GM19463 (cell line): ENCODE measurements at regions not wholly inside any gene's neighbourhood (a gene's known extent, or its start where the extent isn't known, plus 50 kb on each side); places are given as distances from the start of the nearest gene placed in this dataset.

Experiments used
- ATAC-seq: cut with Tn5 transposase; IDR thresholded peaks from one replicate; pipeline ENCODE4 v1.9.1; 2021; ENCODE audit warnings: mild to moderate bottlenecking, moderate library complexity; ENCODE audit not compliant: unreplicated experiment

DNA sequence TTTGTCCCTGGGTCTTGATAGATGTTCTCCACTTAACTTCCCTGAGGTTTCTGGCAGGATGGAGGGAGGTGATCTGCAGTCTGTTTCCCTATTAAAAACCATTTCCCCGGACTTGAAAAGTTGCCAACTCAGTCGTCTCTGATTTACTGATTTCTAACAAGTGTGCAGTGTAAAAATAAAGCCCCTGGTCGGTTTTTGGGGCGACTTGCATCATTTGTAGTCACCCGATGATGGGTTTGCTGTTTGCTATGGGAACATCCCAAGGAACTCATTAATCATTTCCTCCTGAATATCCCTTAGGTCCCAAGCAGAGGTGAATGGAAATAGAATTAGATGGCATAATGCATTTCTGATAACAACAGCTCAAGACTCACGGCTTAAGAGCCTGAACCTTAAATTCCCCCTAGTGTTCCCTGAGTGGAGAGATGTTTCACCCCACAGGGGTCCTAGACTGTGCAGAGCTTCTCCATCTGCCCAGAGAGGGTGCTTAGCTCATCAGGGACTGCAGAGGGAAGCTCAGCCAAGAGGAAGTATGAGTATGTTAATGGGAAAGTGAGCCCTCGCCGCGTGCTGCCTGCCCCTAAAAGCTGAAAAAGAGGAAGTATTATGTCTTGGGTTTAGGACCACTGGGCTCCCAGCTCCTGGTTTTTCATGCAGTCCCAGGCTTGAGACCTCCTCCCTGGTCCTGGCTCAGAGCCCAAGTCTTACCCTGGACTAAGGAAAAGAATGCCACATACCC is 115.1 kb upstream of the DAP start:
- no peak for ATAC-seq

- ATAC-seq: no peak
These were observed 114.3 kb upstream of the DAP start for GRCh38 chr5:10875201-10875768.

GRCh38 chr5:10874541-10874940 is 113.5 kb upstream of the DAP start:
- no peak for ATAC-seq

DNA sequence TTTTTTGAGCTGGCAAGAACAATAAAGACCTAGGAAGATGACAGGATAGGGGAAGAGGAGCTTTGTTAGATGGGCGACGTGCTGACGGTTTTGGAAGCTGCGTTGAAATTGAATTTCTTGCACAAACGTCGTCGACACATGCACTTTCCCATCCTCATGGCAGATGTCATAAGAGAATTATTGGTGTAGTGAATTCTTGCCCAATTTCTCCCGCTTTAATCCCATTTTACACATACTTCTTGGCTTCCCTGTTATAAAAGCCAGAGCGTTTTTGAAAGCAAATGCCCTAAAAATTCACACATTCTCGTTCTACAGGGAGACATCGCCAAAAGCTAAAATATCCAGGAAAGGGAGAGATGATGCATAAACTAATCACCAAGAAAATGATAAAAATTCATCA is 109.8 kb upstream of the DAP start:
- no peak for ATAC-seq

DNA sequence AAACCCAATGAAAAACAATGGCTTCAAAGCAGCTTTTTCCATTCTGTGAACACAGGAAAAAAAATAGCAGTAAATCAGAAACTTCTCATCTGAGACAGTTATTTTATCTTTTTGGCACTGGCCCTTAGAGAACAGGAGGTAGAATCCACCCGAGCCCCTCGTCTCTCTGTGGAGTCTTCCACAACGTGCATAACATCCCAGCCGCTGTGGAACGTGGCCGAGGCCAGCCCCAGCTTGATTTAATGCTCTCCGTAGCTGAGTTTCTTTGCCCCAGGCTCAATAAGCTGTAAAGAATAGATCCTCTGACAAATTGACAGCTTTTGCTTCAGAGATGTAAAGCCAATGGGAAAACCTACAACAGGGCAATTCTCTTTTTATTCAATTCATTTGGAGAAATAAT is 107.9 kb upstream of the DAP start:
- no peak for ATAC-seq

DNA sequence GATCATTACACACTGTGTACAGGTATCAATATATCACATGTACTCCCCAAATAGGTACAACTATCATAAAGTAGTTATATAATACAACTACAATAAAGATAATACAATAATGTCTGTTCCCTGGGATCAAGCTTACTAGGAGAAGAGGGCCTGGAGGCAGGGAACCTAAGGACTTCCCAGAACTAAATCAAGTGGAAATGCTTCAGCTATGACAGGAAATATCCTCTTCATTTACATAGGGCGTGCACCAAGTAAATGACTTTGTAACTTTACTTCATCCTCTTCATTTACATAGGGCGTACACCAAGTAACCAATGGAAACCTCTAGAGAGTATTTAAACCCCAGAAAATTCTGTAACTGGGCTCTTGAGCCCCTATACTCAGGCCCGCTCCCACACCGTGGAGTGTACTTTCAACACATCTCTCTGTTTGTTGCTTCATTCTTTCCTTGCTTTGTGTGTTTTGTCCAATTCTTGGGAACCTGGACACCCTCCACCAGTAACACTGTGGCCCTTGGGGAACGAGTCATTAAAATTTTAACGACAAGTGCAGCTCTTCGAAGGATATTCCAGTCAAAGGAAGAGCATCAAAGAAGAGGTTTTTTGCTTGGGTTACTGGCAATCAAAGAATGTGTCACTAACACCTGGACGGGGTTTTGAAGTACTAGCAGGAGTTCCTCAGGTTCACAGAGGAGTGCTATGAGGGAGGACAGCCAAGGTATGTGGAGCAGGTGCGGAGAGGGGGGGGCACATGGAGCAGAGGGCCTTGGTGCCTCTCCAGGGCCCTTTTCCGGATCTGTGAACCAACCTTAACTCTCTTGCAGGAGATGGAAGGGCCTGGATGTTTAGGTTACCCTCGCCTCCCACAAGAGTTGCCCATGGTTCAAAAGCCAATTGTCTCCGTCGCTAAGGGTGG is 106.6 kb upstream of the DAP start:
- ATAC-seq: no peak

- no peak for ATAC-seq
These were observed 105.9 kb upstream of the DAP start for GRCh38 chr5:10866913-10867312.

DNA sequence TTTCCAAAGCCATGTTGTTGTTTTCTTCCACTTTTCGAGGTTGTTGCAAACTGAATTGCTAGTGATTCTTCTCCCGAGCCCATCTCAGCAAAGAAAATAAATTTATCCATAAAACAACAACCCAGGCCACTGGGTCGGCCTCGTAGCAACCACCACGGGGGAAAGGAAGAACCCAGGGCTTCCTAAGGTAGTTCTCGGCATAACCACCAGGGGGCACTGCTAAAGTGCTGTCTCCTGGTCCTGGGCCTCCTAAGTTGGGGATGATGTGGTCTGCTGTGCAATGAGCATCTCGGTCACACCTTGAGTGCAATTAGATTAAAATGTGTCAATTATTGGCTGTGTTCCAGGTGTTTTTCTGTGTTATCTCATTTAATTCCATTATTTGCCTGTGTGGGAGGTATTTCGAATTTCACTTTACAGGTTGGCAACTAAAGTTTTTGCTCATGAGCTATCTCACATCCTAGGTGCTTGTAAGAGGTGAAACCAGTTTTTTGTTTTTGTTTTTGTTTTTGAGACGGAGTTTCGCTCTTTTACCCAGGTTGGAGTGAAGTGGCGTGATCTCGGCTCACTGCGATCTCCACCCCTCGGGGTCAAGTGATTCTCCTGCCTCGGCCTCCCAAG is 102.8 kb upstream of the DAP start:
- ATAC-seq: peak; percentile 91

- no peak for ATAC-seq
These were observed 101.1 kb upstream of the DAP start for GRCh38 chr5:10862085-10862484.

DNA sequence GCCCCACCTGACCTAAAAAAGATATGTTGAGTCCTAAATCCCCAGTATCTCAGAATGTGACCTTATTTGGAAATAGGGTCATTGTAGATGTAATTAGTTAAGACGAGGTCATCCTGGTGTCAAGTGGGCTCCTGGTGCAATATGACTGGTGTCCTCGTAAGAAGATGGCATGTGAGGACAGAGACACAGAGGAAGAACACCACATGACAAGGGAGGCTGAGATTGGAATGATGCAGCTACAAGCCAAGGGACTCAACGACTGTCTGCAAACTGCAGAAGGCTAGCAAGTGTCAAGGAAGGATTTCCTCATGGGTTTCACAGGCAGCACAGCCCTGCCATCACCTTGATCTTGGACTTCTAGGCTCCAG is 100.4 kb upstream of the DAP start:
- no peak for ATAC-seq

- ATAC-seq: no peak
These were observed 99.8 kb upstream of the DAP start for GRCh38 chr5:10860645-10861422.

- ATAC-seq: no peak
These were observed 99.1 kb upstream of the DAP start for GRCh38 chr5:10860196-10860543.

GRCh38 chr5:10859393-10860195 is 98.6 kb upstream of the DAP start:
- no peak for ATAC-seq

- no peak for ATAC-seq
These were observed 97.9 kb upstream of the DAP start for GRCh38 chr5:10858945-10859344.

- no peak for ATAC-seq
These were observed 97.3 kb upstream of the DAP start for GRCh38 chr5:10858307-10858706.

GRCh38 chr5:10857338-10857733 is 96.3 kb upstream of the DAP start:
- no peak for ATAC-seq

DNA sequence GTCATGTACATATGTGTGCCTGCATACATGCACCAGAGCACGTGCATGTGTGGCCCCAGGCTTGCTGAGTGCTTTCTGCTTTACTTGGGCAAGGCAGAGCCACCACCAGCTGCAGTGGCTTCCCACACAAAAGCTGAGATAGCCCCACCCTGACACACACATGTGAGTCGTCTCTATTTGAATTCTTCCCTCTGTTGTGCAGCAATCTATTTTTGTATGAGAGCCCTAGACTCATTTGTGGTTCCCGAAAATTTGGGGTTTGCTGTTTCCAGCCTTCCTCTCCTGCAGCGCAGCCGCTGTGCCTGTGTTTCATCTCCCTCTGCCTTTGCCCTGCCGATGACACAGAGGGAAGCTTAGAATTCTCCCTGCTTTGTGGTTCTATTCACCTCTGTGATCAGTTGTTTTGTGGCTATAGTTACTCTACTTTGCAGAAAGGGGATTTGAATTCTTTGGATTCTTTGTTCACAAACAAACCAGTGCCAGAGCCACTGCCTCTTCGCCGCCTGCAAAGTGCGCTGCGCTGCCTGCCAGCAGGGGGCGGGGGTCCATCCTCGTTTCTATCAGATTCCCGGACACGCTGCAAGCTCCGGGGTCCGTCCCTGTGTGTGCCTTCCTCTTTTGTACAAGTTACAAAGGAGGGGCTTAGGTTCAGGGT is 95.8 kb upstream of the DAP start:
- ATAC-seq: no peak

DNA sequence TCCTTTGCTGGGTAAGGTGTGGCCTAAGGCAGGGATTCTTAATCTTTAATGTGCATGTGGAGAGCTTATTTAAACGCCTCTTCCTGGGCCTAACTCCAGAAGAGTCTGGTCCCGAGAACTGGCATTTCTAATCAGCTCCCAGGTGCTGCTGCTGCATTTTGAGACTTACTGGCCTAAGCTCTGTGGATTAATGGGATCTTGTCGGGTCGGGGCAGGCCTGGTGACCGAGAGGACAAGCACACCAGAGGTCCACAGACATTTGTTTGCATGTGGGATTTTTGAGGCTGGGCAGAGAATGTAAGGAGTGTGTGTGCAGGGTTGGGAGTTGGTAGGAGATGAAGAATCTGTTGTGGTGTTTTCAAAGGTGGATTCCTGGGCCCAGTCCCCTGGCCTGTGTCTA is 95.0 kb upstream of the DAP start:
- ATAC-seq: no peak

DNA sequence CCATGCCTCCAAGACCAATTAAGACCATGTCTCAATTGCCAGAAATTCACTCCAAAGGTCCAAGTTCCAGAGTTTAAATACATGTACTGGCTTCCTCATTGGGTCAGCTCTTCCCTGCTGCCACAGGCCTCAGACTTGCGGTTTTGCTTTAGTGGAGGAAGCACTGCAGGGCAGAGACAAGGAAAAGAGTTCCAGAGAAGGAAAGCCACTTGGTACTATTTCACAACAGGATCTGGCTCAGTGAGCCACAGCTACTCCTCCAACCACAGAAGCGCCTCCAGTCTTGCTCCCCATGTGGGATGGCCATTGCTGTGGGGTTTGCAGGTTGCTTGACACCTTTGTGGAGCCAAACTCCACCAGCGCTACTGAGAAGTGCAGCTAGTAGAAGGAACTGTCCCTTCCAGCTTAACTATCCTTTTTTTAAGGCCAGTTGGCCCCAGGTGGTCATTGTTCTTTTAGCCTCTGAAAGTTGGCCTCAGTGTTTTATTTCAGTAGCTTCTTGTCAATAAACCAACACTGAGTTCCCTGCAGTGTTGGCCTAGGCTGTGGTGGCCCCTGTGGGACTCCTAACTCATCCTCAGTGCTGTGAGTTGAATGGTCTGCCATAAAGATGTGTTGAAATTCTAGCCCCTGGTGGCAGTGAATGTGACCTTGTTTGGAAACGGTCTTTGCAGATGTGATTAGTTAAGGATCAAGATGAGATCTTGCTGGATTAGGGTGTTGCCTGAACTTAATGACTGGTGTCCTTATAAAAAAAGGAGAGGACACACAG is 93.7 kb upstream of the DAP start:
- ATAC-seq: no peak
